ENCODE measurements at regions not wholly inside any gene's neighbourhood (a gene's known extent, or its start where the extent isn't known, plus 50 kb on each side); places are given as distances from the start of the nearest gene placed in this dataset.

DNA sequence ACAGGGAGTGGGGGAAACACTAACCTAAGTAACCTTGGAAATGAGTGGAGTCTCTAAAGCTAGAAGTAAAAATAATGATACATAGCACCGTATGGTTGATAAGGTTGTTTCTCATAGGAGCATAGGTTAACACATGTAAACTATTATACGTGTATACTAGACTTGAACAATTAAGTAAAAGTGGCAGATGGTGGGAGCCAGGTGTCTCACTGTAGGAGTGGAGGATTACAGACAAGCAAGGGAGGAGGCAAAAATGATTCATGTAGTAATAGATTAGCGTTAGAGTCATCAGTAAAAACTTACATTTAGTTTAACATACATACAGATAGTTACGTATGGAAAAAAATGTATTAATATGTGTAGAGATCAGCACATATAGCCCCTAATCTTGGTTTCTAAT is 138.4 kb upstream of the DSCAM start:
- POLR2A ChIA-PET (ENCODE audit: unreplicated experiment): no interaction called here
- intact Hi-C loops (cut with micrococcal nuclease): no loop called here
- Histone ChIP-seq H3K79me2 (ENCODE audit: low read length) (no peaks in the 10 kb centered on the region), H3K9me3 (ENCODE audit: low read length) (peaks cover 15% of the 10 kb centered on the region; the same call in 1 of the 2 replicates), H3K4me1 (ENCODE audit: insufficient read depth, low read length) (no peaks in the 10 kb centered on the region), H3F3A (ENCODE audit: low read length, unreplicated experiment) (no peaks in the 10 kb centered on the region), H3K4me3 (ENCODE audit: low read length) (no peak overlapping the region), H3K9me2 (replicated peaks; ENCODE audit: low read length) (no peaks in the 10 kb centered on the region), H3K36me3 (ENCODE audit: low read depth, low read length) (no peaks in the 10 kb centered on the region), H2AFZ (ENCODE audit: low read length) (no peak overlapping the region), H3K4me2 (ENCODE audit: low read length) (no peak overlapping the region), H3K9ac (ENCODE audit: low read length) (no peak overlapping the region), H4K20me1 (ENCODE audit: low read length) (no peaks in the 10 kb centered on the region), H3K27ac (ENCODE audit: low read length) (no peak overlapping the region), H3K27me3 (ENCODE audit: low read length) (no peaks in the 10 kb centered on the region)
- no TSS peak for BruUV-seq (replicated peaks)
- TF ChIP-seq, protein P1, sequence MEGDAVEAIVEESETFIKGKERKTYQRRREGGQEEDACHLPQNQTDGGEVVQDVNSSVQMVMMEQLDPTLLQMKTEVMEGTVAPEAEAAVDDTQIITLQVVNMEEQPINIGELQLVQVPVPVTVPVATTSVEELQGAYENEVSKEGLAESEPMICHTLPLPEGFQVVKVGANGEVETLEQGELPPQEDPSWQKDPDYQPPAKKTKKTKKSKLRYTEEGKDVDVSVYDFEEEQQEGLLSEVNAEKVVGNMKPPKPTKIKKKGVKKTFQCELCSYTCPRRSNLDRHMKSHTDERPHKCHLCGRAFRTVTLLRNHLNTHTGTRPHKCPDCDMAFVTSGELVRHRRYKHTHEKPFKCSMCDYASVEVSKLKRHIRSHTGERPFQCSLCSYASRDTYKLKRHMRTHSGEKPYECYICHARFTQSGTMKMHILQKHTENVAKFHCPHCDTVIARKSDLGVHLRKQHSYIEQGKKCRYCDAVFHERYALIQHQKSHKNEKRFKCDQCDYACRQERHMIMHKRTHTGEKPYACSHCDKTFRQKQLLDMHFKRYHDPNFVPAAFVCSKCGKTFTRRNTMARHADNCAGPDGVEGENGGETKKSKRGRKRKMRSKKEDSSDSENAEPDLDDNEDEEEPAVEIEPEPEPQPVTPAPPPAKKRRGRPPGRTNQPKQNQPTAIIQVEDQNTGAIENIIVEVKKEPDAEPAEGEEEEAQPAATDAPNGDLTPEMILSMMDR (conservative IDR thresholded peaks at IDR 0.05; ENCODE audit: low read depth, low read length): no peak
- TF ChIP-seq EZH2phosphoT487 (IDR thresholded peaks at IDR 0.05; ENCODE audit: borderline replicate concordance, low read length) (no peak), EZH2 (IDR thresholded peaks at IDR 0.05; ENCODE audit: low read length, unreplicated experiment) (no peak)
- ATAC-seq: no peak
- CTCF ChIA-PET: no interaction called here
- DNase-seq: no peak

DNA sequence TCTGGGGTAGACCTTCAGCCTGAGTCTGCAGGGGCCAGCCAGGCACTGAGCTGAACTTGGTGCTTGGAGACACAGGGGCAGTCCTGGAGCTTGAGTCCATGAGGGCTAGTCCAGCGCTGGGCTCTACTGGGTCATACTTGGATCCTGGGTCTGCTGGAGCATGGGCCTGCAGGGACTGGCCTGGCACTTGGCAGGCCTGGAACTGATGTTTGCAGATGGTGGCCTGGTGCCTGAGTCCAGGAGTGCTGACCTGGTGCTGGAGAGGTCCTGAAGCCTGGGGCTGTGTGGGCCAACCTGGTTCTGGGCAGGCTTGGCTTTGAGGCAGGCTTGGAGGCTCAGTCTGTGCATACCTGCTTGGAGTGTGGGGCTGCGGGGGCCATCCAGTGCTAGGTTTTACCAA is 143.4 kb upstream of the DSCAM start:
- ATAC-seq (no peak), DNase-seq (no peak)
- no TSS peak for BruUV-seq (replicated peaks)
- CTCF ChIA-PET: no interaction called here
- Histone ChIP-seq H3K4me1 (ENCODE audit: insufficient read depth, low read length) (no peaks in the 10 kb centered on the region), H3K9me2 (replicated peaks; ENCODE audit: low read length) (no peaks in the 10 kb centered on the region), H3K79me2 (ENCODE audit: low read length) (no peaks in the 10 kb centered on the region), H3K4me3 (ENCODE audit: low read length) (no peak overlapping the region), H2AFZ (ENCODE audit: low read length) (no peak overlapping the region), H3K9ac (ENCODE audit: low read length) (no peak overlapping the region), H3K27ac (ENCODE audit: low read length) (no peak overlapping the region), H3K36me3 (ENCODE audit: low read depth, low read length) (no peaks in the 10 kb centered on the region), H3F3A (ENCODE audit: low read length, unreplicated experiment) (no peaks in the 10 kb centered on the region), H3K4me2 (ENCODE audit: low read length) (no peak overlapping the region), H3K27me3 (ENCODE audit: low read length) (no peaks in the 10 kb centered on the region), H4K20me1 (ENCODE audit: low read length) (no peaks in the 10 kb centered on the region), H3K9me3 (ENCODE audit: low read length) (no peaks in the 10 kb centered on the region; the same call in 1 of the 2 replicates)
- TF ChIP-seq EZH2 (IDR thresholded peaks at IDR 0.05; ENCODE audit: low read length, unreplicated experiment): no peak
- TF ChIP-seq, protein P1 (conservative IDR thresholded peaks at IDR 0.05; ENCODE audit: low read depth, low read length): no peak
- TF ChIP-seq EZH2phosphoT487 (IDR thresholded peaks at IDR 0.05; ENCODE audit: borderline replicate concordance, low read length): no peak
- POLR2A ChIA-PET (ENCODE audit: unreplicated experiment): no interaction called here
- intact Hi-C loops (cut with micrococcal nuclease): no loop called here

DNA sequence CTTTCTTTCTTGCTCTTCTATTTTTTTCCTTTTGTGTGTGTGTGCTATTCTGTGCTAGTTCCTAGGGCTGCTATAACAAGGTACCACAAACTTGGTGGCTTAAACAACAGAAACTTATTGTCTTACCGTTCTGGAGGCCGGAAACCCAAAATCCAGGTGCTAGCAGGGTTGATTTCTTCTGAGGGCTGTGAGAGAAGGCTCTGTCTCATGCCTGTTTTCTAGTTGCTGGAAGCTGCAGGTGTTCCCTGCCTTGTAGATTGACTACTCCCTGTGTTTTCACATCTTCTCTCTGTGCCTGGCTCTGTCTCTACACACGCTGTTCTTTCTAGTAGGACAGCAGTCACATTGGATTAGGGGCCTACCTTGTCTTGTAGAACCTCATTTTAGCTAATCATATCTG is 150.9 kb upstream of the DSCAM start:
- H3K9me3 ChIP-seq (ENCODE audit: low read length): peaks cover 13% of the 10 kb centered on the region; the same call in 1 of the 2 replicates
- no peak overlapping the region for H3K4me3 ChIP-seq (ENCODE audit: low read length)
- no peaks in the 10 kb centered on the region for H3K27me3 ChIP-seq (ENCODE audit: low read length)
- no peaks in the 10 kb centered on the region for H4K20me1 ChIP-seq (ENCODE audit: low read length)
- DNase-seq (no peak), ATAC-seq (no peak)
- H2AFZ ChIP-seq (ENCODE audit: low read length): no peak overlapping the region
- no peaks in the 10 kb centered on the region for H3K9me2 ChIP-seq (replicated peaks; ENCODE audit: low read length)
- H3K79me2 ChIP-seq (ENCODE audit: low read length): no peaks in the 10 kb centered on the region
- H3K36me3 ChIP-seq (ENCODE audit: low read depth, low read length): no peaks in the 10 kb centered on the region
- TF ChIP-seq EZH2phosphoT487 (IDR thresholded peaks at IDR 0.05; ENCODE audit: borderline replicate concordance, low read length) (no peak), EZH2 (IDR thresholded peaks at IDR 0.05; ENCODE audit: low read length, unreplicated experiment) (no peak)
- TF ChIP-seq, protein P1 (conservative IDR thresholded peaks at IDR 0.05; ENCODE audit: low read depth, low read length): no peak
- intact Hi-C loops (cut with micrococcal nuclease): no loop called here
- H3F3A ChIP-seq (ENCODE audit: low read length, unreplicated experiment): no peaks in the 10 kb centered on the region
- POLR2A ChIA-PET (ENCODE audit: unreplicated experiment): no interaction called here
- H3K4me2 ChIP-seq (ENCODE audit: low read length): no peak overlapping the region
- CTCF ChIA-PET: no interaction called here
- no peak overlapping the region for H3K9ac ChIP-seq (ENCODE audit: low read length)
- H3K4me1 ChIP-seq (ENCODE audit: insufficient read depth, low read length): no peaks in the 10 kb centered on the region
- no peak overlapping the region for H3K27ac ChIP-seq (ENCODE audit: low read length)
- no TSS peak for BruUV-seq (replicated peaks)

All from PC-3 (cell line).